ENCODE measurements at regions not wholly inside any gene's neighbourhood (a gene's known extent, or its start where the extent isn't known, plus 50 kb on each side); places are given as distances from the start of the nearest gene placed in this dataset.

DNA sequence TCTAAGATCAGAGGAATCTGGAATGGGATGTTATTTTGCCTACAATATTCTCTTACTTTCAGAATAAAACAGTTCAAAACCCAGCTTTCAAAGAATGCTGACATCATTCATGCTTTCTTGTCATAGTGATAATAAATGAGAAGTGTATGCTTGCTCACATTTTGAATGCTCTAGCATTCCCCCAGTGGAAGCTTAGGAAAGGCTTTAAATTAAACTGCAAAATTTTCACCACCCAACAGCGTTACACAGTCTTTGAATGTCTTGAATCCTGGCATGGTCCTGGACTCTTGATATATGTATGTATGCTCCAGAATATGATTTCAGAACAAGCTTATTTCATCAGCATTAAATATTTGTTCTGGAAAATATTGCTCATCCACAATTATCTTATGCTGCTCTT lies 964.3 kb upstream of the NUDT12 start:
- no peak for DNase-seq
- H3K27ac ChIP-seq (ENCODE audit: low read depth in 1 of 2, low read length in 1 of 2) = no peak overlapping the region
- TF ChIP-seq, protein P1, sequence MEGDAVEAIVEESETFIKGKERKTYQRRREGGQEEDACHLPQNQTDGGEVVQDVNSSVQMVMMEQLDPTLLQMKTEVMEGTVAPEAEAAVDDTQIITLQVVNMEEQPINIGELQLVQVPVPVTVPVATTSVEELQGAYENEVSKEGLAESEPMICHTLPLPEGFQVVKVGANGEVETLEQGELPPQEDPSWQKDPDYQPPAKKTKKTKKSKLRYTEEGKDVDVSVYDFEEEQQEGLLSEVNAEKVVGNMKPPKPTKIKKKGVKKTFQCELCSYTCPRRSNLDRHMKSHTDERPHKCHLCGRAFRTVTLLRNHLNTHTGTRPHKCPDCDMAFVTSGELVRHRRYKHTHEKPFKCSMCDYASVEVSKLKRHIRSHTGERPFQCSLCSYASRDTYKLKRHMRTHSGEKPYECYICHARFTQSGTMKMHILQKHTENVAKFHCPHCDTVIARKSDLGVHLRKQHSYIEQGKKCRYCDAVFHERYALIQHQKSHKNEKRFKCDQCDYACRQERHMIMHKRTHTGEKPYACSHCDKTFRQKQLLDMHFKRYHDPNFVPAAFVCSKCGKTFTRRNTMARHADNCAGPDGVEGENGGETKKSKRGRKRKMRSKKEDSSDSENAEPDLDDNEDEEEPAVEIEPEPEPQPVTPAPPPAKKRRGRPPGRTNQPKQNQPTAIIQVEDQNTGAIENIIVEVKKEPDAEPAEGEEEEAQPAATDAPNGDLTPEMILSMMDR (IDR thresholded peaks at IDR 0.05; ENCODE audit: control extremely low read depth, extremely low read depth) = no peak
- no peaks in the 10 kb centered on the region for H3K36me3 ChIP-seq (ENCODE audit: control insufficient read depth in 4 of 4, insufficient read depth in 4 of 4, low read length in 4 of 4)
- no peaks in the 10 kb centered on the region for H3K9me3 ChIP-seq (ENCODE audit: control insufficient read depth in 4 of 4, insufficient read depth in 3 of 4, low read length in 3 of 4)
- 81 to 97% methylated on average over 1 of the region's 1 CpG for WGBS, 2 donors
- H3K27me3 ChIP-seq (ENCODE audit: control insufficient read depth in 3 of 3, insufficient read depth in 3 of 3, low read length in 2 of 3) = no peaks in the 10 kb centered on the region
- H3K4me1 ChIP-seq (ENCODE audit: control insufficient read depth in 5 of 5, insufficient read depth in 5 of 5, low read length in 5 of 5) = no peaks in the 10 kb centered on the region
- ATAC-seq (ENCODE audit: insufficient read depth, low FRiP score) = no peak
- no peak overlapping the region for H3K4me3 ChIP-seq
- no peak overlapping the region for H3K9ac ChIP-seq (ENCODE audit: insufficient read depth in 1 of 2, low read length in 2 of 2)

DNA sequence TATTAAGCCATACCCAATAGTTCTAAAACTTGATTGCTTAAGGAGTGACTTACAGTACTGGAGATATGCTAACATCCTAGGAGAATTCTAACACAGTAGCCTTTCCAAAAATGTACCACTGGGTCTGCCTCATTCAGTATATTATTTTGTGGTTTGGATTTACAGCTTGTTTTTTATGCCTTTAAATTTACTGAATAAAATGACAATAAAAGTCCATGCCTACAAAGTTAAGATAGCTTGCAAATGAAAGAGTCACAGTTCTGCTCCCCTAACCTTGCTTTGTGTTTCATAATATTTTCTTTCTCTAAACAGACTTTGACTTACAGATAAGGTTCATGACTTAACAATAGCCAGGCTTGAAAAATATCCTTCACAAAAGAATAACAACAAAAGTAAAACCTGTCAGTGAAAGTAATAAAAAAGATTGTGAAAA lies 951.1 kb upstream of the NUDT12 start:
- no peak overlapping the region for H3K27ac ChIP-seq (ENCODE audit: low read depth in 1 of 2, low read length in 1 of 2)
- no peaks in the 10 kb centered on the region for H3K4me1 ChIP-seq (ENCODE audit: control insufficient read depth in 5 of 5, insufficient read depth in 5 of 5, low read length in 5 of 5)
- H3K4me3 ChIP-seq = no peak overlapping the region
- H3K36me3 ChIP-seq (ENCODE audit: control insufficient read depth in 4 of 4, insufficient read depth in 4 of 4, low read length in 4 of 4) = no peaks in the 10 kb centered on the region
- H3K9ac ChIP-seq (ENCODE audit: insufficient read depth in 1 of 2, low read length in 2 of 2) = no peak overlapping the region
- TF ChIP-seq, protein P1 (IDR thresholded peaks at IDR 0.05; ENCODE audit: control extremely low read depth, extremely low read depth) = no peak
- no peak for ATAC-seq (ENCODE audit: insufficient read depth, low FRiP score)
- H3K27me3 ChIP-seq (ENCODE audit: control insufficient read depth in 3 of 3, insufficient read depth in 3 of 3, low read length in 2 of 3) = no peaks in the 10 kb centered on the region
- DNase-seq = no peak
- H3K9me3 ChIP-seq (ENCODE audit: control insufficient read depth in 4 of 4, insufficient read depth in 3 of 4, low read length in 3 of 4) = peaks cover 0 to 4% (median 3%) of the 10 kb centered on the region in 4 donors

DNA sequence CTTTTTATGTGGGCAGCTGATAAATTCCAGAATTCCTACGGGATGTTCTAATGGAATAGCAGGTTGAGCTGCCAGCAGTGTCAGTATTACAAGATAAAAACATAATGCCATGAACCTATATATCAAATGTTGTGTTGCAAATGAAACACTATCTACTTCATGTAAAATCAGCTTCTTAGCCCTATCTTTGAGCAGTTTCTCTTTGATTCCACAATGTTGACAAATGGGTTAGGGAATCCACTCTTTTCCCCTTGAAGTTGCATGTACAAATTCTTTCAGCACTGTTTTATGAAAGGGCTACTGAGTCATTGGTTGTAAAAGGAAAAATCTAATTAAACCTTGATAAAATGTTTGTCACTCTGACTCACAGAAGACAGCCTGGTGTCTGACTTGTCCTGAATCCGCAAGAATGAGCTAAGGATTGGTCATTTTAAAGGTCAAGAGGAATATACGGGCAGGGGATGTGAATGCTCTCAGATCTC lies 950.6 kb upstream of the NUDT12 start:
- H3K9me3 ChIP-seq (ENCODE audit: control insufficient read depth in 4 of 4, insufficient read depth in 3 of 4, low read length in 3 of 4) = peaks cover 0 to 4% (median 3%) of the 10 kb centered on the region in 4 donors
- ATAC-seq (ENCODE audit: insufficient read depth, low FRiP score) (no peak), DNase-seq (no peak)
- TF ChIP-seq, protein P1 (IDR thresholded peaks at IDR 0.05; ENCODE audit: control extremely low read depth, extremely low read depth) = no peak
- H3K27ac ChIP-seq (ENCODE audit: low read depth in 1 of 2, low read length in 1 of 2) = no peak overlapping the region
- no peaks in the 10 kb centered on the region for H3K27me3 ChIP-seq (ENCODE audit: control insufficient read depth in 3 of 3, insufficient read depth in 3 of 3, low read length in 2 of 3)
- H3K4me3 ChIP-seq = no peak overlapping the region
- no peak overlapping the region for H3K9ac ChIP-seq (ENCODE audit: insufficient read depth in 1 of 2, low read length in 2 of 2)
- H3K4me1 ChIP-seq (ENCODE audit: control insufficient read depth in 5 of 5, insufficient read depth in 5 of 5, low read length in 5 of 5) = no peaks in the 10 kb centered on the region
- 67 to 81% methylated on average over 3 of the region's 3 CpGs for WGBS, 2 donors
- no peaks in the 10 kb centered on the region for H3K36me3 ChIP-seq (ENCODE audit: control insufficient read depth in 4 of 4, insufficient read depth in 4 of 4, low read length in 4 of 4)
